Pancreas (tissue), 10 donors: ENCODE measurements at regions not wholly inside any gene's neighbourhood (a gene's known extent, or its start where the extent isn't known, plus 50 kb on each side); places are given as distances from the start of the nearest gene placed in this dataset.

ENCODE experiments used
- ATAC-seq, 4 donors: fragments of 200-7000 bp; cut with Tn5 transposase; one replicate each; pipeline versions ENCODE4 v1.8.0 to v1.9.1; 2020; ENCODE audit warnings: mild to moderate bottlenecking in 4 of 4, moderate library complexity in 4 of 4
- DNase-seq, 6 donors: peaks; one replicate each; pipeline ENCODE4 v3.0.0-alpha.2; 2020
- FAIRE-seq: peaks from 2 replicates; lab custom pipeline; 2012; peaks lifted over from hg19 to GRCh38; lab: Jason Lieb, UNC
- H3K27ac ChIP-seq, 4 donors: fragments of 200-600 bp; sonication (generic); 1 replicate in 3 of 4; 2 replicates in 1 of 4; pipeline versions ENCODE4 v1.5.0 to v1.8.0; 2020
- H3K27me3 ChIP-seq, 4 donors: fragments of 200-600 bp; one replicate each; pipeline ENCODE4 v1.8.0; 2021
- H3K36me3 ChIP-seq, 3 donors: fragments of 200-600 bp; sonication (generic) in 1 of 3; one replicate each; pipeline versions ENCODE4 v1.5.0 to v1.8.0; 2020 to 2021
- H3K4me1 ChIP-seq, 3 donors: fragments of 200-600 bp; one replicate each; pipeline ENCODE4 v1.8.0; 2021
- H3K4me3 ChIP-seq, 4 donors: fragments of 200-600 bp; sonication (generic) in 2 of 4; one replicate each; pipeline versions ENCODE4 v1.5.0 to v1.8.0; 2020 to 2021
- H3K9me3 ChIP-seq, 4 donors: fragments of 200-600 bp; one replicate each; pipeline ENCODE4 v1.8.0; 2021
- WGBS, 2 donors: extraction: QIAGEN DNeasy Blood & Tissue Kit; methylation state at CpG; one replicate each; pipeline ENCODE4 v1.1.7; 2013; 5-methylcytosine and 5-hydroxymethylcytosine counted together
- intact Hi-C, 3 donors: fragments of 100-400 bp; cut with DNase I; formaldehyde crosslinking; loops; one replicate each; pipeline versions ENCODE4 v1.11.1 to v1.14.2; 2022
- TF ChIP-seq, protein P1 (sequence below), 4 donors: fragments of 200-600 bp; sonication (generic) in 3 of 4; IDR thresholded peaks; one replicate each; pipeline versions ENCODE4 v1.5.0 to v1.8.0; 2021; ENCODE audit warnings: antibody characterized with exemption in 4 of 4
- donor health status: healthy with polysubstance abuse.
- donor health status: DM: no; HTN: no; CAD: no; lungs with moderate emphysema.
- donor health status: DM: no; HTN: no; CAD: no.
- donor health status: control.
- donor health status: control.
- donor health status: Bipolar disorder and iron deficiency.
- donor health status: DM: yes; HTN: yes; CAD: no.
- donor health status: DM: no; HTN: no; CAD: no.
- donor health status: DM: no; HTN: no; CAD: no.
- donor health status: DM: yes; HTN: yes; CAD: no.

DNA sequence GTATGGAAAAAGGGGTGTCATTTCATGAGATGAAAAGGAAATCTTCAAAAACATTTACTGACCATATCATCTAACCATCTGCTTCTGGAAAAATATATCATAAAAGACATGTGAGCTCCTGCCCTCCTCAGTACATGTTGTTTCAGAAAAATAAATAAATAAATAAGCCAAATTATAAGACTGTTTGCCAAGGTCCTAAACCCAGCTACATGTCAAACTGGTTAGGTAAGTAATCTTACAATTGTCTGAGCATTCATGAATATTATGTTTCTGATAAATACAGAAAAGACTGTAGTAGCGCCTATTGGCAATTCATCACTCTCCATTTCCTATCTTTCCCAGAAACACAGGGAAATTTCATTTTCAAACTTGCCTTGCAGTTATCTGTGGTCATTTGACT, 138.9 kb upstream of the SETBP1 start:
- Histone ChIP-seq H3K36me3 (no peaks in the 10 kb centered on the region), H3K27me3 (no peaks in the 10 kb centered on the region), H3K9me3 (no peaks in the 10 kb centered on the region), H3K27ac (no peak overlapping the region), H3K4me3 (no peak overlapping the region), H3K4me1 (no peaks in the 10 kb centered on the region)
- intact Hi-C loops, result no loop called here
- 0 to 4% methylated on average over 1 of the region's 1 CpG for WGBS, 2 donors
- no peak for DNase-seq
- ATAC-seq, result no peak
- TF ChIP-seq, protein P1, sequence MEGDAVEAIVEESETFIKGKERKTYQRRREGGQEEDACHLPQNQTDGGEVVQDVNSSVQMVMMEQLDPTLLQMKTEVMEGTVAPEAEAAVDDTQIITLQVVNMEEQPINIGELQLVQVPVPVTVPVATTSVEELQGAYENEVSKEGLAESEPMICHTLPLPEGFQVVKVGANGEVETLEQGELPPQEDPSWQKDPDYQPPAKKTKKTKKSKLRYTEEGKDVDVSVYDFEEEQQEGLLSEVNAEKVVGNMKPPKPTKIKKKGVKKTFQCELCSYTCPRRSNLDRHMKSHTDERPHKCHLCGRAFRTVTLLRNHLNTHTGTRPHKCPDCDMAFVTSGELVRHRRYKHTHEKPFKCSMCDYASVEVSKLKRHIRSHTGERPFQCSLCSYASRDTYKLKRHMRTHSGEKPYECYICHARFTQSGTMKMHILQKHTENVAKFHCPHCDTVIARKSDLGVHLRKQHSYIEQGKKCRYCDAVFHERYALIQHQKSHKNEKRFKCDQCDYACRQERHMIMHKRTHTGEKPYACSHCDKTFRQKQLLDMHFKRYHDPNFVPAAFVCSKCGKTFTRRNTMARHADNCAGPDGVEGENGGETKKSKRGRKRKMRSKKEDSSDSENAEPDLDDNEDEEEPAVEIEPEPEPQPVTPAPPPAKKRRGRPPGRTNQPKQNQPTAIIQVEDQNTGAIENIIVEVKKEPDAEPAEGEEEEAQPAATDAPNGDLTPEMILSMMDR (IDR thresholded peaks at IDR 0.05), result no peak
- FAIRE-seq, result no peak

DNA sequence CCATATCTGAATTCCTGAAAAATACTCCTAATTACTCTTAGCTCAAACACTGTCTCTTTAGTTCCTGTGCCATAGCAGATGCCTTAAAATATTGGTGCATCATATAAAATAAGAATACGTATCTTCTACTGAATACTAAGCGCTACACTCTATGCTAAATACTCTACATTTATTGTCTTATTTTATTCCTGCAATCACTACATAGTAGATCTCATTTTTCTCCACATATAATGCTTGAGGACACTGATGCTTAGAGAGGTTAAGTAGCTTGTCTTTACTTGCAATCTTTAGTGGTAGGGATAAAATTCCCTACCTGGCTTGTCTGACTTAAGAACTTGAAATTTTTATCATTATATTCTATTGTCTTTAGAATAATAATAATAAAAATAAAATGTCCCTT, 137.3 kb upstream of the SETBP1 start:
- intact Hi-C loops, result no loop called here
- no peak overlapping the region for H3K27ac ChIP-seq
- FAIRE-seq (no peak), ATAC-seq (no peak), DNase-seq (no peak)
- no peaks in the 10 kb centered on the region for H3K9me3 ChIP-seq
- WGBS, 2 donors, result 95 to 99% methylated on average over 2 of the region's 2 CpGs
- TF ChIP-seq, protein P1 (IDR thresholded peaks at IDR 0.05), result no peak
- no peak overlapping the region for H3K4me3 ChIP-seq
- H3K4me1 ChIP-seq, result no peaks in the 10 kb centered on the region
- H3K36me3 ChIP-seq, result no peaks in the 10 kb centered on the region
- no peaks in the 10 kb centered on the region for H3K27me3 ChIP-seq

- H3K9me3 ChIP-seq, result no peaks in the 10 kb centered on the region
- intact Hi-C loops, result no loop called here
- no peak for FAIRE-seq
- no peaks in the 10 kb centered on the region for H3K4me1 ChIP-seq
- no peak for DNase-seq
- TF ChIP-seq, protein P1 (IDR thresholded peaks at IDR 0.05), result no peak
- 76 to 84% methylated on average over 2 of the region's 2 CpGs for WGBS, 2 donors
- no peak for ATAC-seq
- H3K36me3 ChIP-seq, result no peaks in the 10 kb centered on the region
- H3K27me3 ChIP-seq, result no peaks in the 10 kb centered on the region
- H3K4me3 ChIP-seq, result no peak overlapping the region
- H3K27ac ChIP-seq, result no peak overlapping the region
Measured at GRCh38 chr18:44545359-44545985, 135.2 kb upstream of the SETBP1 start.

DNA sequence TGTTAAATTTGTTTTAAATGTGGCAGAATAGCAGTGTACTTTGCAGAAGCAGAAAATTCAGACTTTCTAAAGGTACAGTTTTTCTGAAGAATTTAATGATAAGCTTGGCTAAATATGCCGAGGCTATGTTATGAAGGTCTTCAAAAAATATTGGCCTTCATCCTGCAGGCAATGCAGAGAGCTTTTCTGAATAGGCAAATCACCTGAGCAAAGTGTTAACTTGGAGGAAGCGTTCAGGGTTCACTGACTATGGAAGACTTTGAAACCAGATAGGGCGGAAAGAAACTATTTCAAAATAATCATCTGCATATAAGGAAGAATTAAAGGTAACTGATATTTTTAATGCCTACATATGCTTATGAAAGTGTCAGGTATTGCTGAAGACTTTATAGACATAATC, 133.7 kb upstream of the SETBP1 start:
- WGBS, 2 donors, result 86 to 96% methylated on average over 3 of the region's 3 CpGs

More for the DNA sequence above, 133.7 kb upstream of the SETBP1 start:
- ATAC-seq, result no peak
- TF ChIP-seq, protein P1 (IDR thresholded peaks at IDR 0.05), result no peak
- Histone ChIP-seq H3K4me3 (no peak overlapping the region), H3K27me3 (no peaks in the 10 kb centered on the region), H3K4me1 (no peaks in the 10 kb centered on the region), H3K27ac (no peak overlapping the region), H3K9me3 (no peaks in the 10 kb centered on the region), H3K36me3 (no peaks in the 10 kb centered on the region)
- no peak for FAIRE-seq
- no peak for DNase-seq
- intact Hi-C loops, result no loop called here
